Astrocyte of the spinal cord (primary cell): ENCODE measurements at regions not wholly inside any gene's neighbourhood (a gene's known extent, or its start where the extent isn't known, plus 50 kb on each side); places are given as distances from the start of the nearest gene placed in this dataset.

Experiments
- DNase-seq: peaks from one replicate; pipeline ENCODE4 v3.0.0; 2011; ENCODE audit warnings: low read depth, low spot score
- H3K4me3 ChIP-seq: 2 replicates; pipeline ENCODE4 v1.5.1; 2011; ENCODE audit warnings: low read depth, mild to moderate bottlenecking, low read length, moderate library complexity
- CTCF ChIP-seq: IDR thresholded peaks from 2 replicates; pipeline ENCODE4 v1.5.1; 2012; ENCODE audit warnings: low read depth, mild to moderate bottlenecking, low read length, inconsistent platforms
- in situ Hi-C: cut with HindIII; loops from 2 replicates; pipeline ENCODE4 v1.10.0; 2017; ENCODE audit warnings: low sequenced_read_pairs

GRCh38 chr12:67833602-67834001, 155.6 kb upstream of the IFNG-AS1 start:
- no peak for TF ChIP-seq CTCF
- DNase-seq: no peak
- H3K4me3 ChIP-seq: no peak overlapping the region
- in situ Hi-C loops: no loop called here

- H3K4me3 ChIP-seq: no peak overlapping the region
- DNase-seq: no peak
- in situ Hi-C loops: no loop called here
- no peak for TF ChIP-seq CTCF
Measured at GRCh38 chr12:67837876-67838275, 151.4 kb upstream of the IFNG-AS1 start.

- in situ Hi-C loops: no loop called here
- no peak for TF ChIP-seq CTCF
- no peak for DNase-seq
- no peak overlapping the region for H3K4me3 ChIP-seq
Measured at GRCh38 chr12:67842124-67842523, 147.1 kb upstream of the IFNG-AS1 start.

- no peak for TF ChIP-seq CTCF
- no peak for DNase-seq
- no peak overlapping the region for H3K4me3 ChIP-seq
- in situ Hi-C loops: no loop called here
Measured at GRCh38 chr12:67843257-67843656, 146.0 kb upstream of the IFNG-AS1 start.

GRCh38 chr12:67852701-67853100, 136.5 kb upstream of the IFNG-AS1 start:
- TF ChIP-seq CTCF: no peak
- no peak overlapping the region for H3K4me3 ChIP-seq
- DNase-seq: no peak
- in situ Hi-C loops: no loop called here

GRCh38 chr12:67853204-67853603, 136.0 kb upstream of the IFNG-AS1 start:
- TF ChIP-seq CTCF: no peak
- peak; percentile 19 for DNase-seq
- in situ Hi-C loops: no loop called here
- H3K4me3 ChIP-seq: no peak overlapping the region

- no peak overlapping the region for H3K4me3 ChIP-seq
- in situ Hi-C loops: no loop called here
- no peak for TF ChIP-seq CTCF
- DNase-seq: no peak
Measured at GRCh38 chr12:67854351-67854750, 134.9 kb upstream of the IFNG-AS1 start.
